ENCODE measurements at regions not wholly inside any gene's neighbourhood (a gene's known extent, or its start where the extent isn't known, plus 50 kb on each side); places are given as distances from the start of the nearest gene placed in this dataset.

DNA sequence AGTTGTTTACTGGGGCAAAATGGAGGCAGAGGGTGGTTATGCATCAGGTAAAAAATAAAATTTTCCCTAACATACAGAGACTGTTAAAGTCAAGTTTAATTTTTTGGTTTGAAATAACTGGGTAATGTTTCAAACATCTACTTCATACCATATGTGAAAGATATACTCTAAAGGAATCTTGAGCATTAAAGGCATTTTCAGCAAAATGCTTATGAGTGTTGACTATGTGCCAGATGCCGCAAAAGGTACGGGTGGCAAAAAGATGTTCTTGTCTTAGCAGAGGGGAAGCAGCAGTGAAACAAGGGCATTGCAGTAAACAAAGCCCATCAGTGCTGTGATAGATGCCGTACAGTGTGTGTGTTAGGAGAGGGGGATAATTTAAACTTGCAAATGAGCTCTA is 263.1 kb upstream of the ID2 start:
- H3K9me3 ChIP-seq (replicated peaks in 1 of 11), result no peaks in the 10 kb centered on the region
- H4K20me1 ChIP-seq, result no peaks in the 10 kb centered on the region
- H3K9ac ChIP-seq, result no peak overlapping the region
- H3K36me3 ChIP-seq, result no peaks in the 10 kb centered on the region
- no peak overlapping the region for H3K4me2 ChIP-seq
- H3K27me3 ChIP-seq, result no peaks in the 10 kb centered on the region
- H3K27ac ChIP-seq, result 0 out of 22 replicates have a peak overlapping the region, but pooled peaks of 1 of the 11 experiments have one; percentile 13
- H3K4me1 ChIP-seq, result peaks cover 0 to 20% (median 7%) of the 10 kb centered on the region in 10 experiments; a peak in 12 of 20 replicates
- no peak overlapping the region for H3K4me3 ChIP-seq
- TF ChIP-seq Cebpa-rat (IDR thresholded peaks at IDR 0.05), result no peak

DNA sequence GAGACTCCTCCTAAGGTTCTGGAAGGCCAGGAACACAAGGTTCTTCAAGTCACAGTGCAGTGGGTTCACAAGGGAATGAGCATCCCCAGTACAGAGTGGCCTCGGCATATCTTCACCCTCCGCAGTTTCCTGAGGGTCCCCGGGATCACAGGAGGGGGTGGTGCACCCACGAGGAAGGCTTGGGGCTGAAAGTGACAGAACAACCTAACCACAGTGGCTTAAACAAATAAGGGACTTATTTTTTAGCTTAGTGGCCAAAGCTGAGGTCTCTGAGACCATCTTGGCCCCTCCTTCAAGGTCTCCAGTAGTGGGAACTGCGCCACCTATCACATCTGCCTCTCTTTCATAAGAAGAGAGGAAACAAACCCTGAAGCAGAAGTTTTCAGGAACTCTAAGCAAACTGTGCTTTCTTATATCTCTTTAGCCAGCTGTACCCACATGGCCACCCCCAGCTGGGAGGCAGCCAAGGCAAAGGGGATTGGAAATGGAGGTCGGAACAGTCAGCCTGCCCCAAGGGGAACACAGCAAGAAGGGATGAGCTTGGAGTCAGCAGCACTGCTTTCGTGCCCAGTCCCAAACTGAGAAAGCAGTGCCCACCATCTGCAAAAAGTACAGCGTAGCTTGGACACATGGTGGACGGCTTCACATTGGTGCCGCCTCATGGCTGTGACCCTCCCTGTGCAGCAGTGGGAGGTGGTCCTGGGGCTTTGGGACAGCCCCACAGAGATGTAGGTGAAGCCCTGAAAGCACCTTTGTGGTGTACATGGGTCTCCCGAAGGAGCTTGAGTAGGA is 260.0 kb upstream of the ID2 start:
- Histone ChIP-seq H3K4me2 (peak overlapping the region in 7 of 11 experiments; percentile 4 to 58 (median 39); a peak in 9 of 22 replicates), H3K27ac (peak overlapping the region in 2 of 11 experiments; percentile 3 to 19; a peak in 1 of 22 replicates), H3K27me3 (no peaks in the 10 kb centered on the region), H3K36me3 (no peaks in the 10 kb centered on the region), H3K9ac (no peak overlapping the region), H3K4me1 (peaks cover 8 to 27% (median 17%) of the 10 kb centered on the region in 10 experiments; a peak in 16 of 20 replicates), H3K4me3 (no peak overlapping the region), H3K9me3 (replicated peaks in 1 of 11) (peaks cover 0 to 6% (median 0%) of the 10 kb centered on the region in 11 experiments; a peak in 2 of 22 replicates), H4K20me1 (no peaks in the 10 kb centered on the region)
- TF ChIP-seq Cebpa-rat (IDR thresholded peaks at IDR 0.05), result no peak

DNA sequence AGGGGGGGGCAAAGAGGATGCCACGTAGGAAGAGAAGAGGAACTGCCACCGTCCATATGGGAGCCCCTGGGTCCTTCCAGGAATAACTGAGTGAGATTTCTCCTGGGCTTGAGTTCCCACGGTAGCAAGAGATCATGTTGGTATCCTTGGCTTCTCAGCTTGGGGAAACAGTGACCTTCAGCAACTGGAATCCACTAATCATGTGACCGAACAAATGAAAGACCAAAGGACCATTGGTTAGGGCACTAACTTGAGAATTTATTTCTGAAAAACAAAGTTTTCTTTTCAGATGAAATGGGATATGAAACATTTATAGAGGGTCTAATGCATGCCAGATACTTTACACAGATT is 259.4 kb upstream of the ID2 start:
- peaks cover 12 to 27% (median 19%) of the 10 kb centered on the region in 10 experiments; a peak in 17 of 20 replicates for H3K4me1 ChIP-seq
- peak overlapping the region in 7 of 11 experiments; percentile 4 to 58 (median 39); a peak in 8 of 22 replicates for H3K4me2 ChIP-seq
- H4K20me1 ChIP-seq, result no peaks in the 10 kb centered on the region
- peak overlapping the region in 1 of 11 experiments; percentile 19; a peak in 1 of 22 replicates for H3K27ac ChIP-seq
- no peak for TF ChIP-seq Cebpa-rat (IDR thresholded peaks at IDR 0.05)
- no peaks in the 10 kb centered on the region for H3K36me3 ChIP-seq
- no peak overlapping the region for H3K4me3 ChIP-seq
- peaks cover 0 to 6% (median 0%) of the 10 kb centered on the region in 11 experiments; a peak in 2 of 22 replicates for H3K9me3 ChIP-seq (replicated peaks in 1 of 11)
- no peak overlapping the region for H3K9ac ChIP-seq
- no peaks in the 10 kb centered on the region for H3K27me3 ChIP-seq

DNA sequence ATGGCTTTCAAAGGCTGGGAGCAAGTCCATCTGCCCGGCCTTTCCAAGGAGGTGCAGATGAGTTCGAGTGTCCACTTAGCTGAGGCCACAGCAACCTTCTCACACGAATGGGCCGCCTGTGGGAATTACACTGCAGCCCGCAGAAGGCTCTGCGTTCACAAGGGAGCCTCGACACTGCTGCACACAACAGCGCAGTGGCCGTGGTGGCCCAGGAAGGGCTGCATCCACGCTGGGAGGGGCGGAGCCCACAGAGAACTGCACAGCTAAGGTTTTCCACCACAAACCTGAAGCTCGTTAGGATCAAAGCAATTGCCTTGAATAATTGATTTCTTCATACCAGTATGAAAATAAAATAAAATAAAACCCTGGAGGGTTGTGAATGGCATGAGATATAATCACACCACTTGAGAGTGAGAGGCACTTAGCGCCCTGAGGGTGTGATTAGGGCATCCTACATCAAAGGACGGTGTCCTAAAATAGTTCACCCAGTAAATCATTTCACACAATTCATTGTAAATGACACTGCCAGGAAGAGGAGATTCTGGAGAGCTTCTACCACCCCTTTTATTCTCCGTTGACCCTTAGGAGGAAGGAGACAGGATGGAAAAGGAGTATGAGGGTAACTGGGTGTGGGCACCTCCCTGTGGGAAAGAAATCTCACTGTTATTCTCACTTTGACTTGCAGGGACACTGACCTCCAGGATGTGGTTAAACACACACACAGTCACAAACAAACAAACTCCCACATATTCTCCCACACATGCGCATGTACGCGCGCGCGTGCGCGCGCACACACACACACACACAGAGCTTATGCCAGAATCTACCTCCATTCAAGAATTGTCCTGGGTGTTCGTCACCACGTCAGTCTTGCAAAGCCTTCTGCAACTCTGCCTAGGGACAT is 256.6 kb upstream of the ID2 start:
- Histone ChIP-seq H3K27ac (no peak overlapping the region), H3K4me3 (no peak overlapping the region), H3K9me3 (replicated peaks in 1 of 11) (peaks cover 0 to 6% (median 0%) of the 10 kb centered on the region in 11 experiments; a peak in 2 of 22 replicates), H3K4me2 (peak overlapping the region in 8 of 11 experiments; percentile 0 to 26 (median 14); a peak in 6 of 22 replicates), H4K20me1 (no peaks in the 10 kb centered on the region), H3K27me3 (no peaks in the 10 kb centered on the region), H3K4me1 (peaks cover 12 to 35% (median 19%) of the 10 kb centered on the region in 10 experiments; a peak in 17 of 20 replicates), H3K9ac (no peak overlapping the region), H3K36me3 (no peaks in the 10 kb centered on the region)
- no peak for TF ChIP-seq Cebpa-rat (IDR thresholded peaks at IDR 0.05)

DNA sequence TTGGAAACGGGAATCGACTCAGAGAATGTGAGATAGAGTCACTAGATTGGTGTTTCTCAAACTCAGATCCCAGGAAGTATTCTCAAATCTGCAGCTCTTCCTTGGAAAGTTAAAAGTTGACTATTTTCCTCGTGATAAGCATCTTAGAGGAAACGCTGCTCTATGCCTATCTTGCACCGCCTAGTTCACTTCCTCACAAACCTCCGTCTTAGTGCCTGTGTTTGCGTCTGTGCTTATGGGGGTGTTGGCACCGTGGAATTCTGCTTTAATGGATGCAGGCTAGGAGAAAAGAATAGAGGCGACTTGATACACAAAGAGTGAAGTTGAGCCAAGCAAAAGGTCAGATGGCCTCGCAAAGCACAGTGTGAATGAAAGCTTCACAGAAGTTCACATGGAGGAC is 255.3 kb upstream of the ID2 start:
- Histone ChIP-seq H3K4me3 (no peak overlapping the region), H3K36me3 (no peaks in the 10 kb centered on the region), H4K20me1 (no peaks in the 10 kb centered on the region), H3K9ac (no peak overlapping the region), H3K9me3 (replicated peaks in 1 of 11) (peaks cover 0 to 6% (median 0%) of the 10 kb centered on the region in 11 experiments; a peak in 2 of 22 replicates), H3K27me3 (no peaks in the 10 kb centered on the region), H3K27ac (no peak overlapping the region; a peak in 1 of 22 replicates), H3K4me1 (peaks cover 12 to 34% (median 19%) of the 10 kb centered on the region in 10 experiments; a peak in 17 of 20 replicates), H3K4me2 (no peak overlapping the region)
- no peak for TF ChIP-seq Cebpa-rat (IDR thresholded peaks at IDR 0.05)

DNA sequence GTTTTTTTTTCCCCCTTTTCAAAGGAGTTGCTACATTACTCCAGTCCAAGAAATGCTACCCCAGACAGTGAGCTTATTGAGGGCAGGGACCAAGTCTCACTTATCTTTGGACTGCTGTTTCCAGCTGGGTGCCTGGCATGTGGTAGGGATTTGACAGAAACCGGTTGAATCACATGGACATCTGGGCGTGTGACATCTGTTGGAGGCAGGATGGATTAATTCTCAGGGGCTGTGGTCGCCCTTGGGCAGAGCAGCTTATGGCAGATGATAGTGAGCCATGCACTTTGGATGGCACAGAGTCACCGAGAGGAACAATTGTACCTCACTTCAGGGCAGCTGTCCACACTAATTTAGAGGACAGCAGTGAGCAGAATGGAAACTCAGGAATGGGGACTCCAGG is 254.6 kb upstream of the ID2 start:
- H3K4me3 ChIP-seq, result no peak overlapping the region
- no peaks in the 10 kb centered on the region for H4K20me1 ChIP-seq
- H3K36me3 ChIP-seq, result no peaks in the 10 kb centered on the region
- peaks cover 11 to 28% (median 16%) of the 10 kb centered on the region in 10 experiments; a peak in 17 of 20 replicates for H3K4me1 ChIP-seq
- peak overlapping the region in 1 of 11 experiments; percentile 1; a peak in 2 of 22 replicates for H3K27ac ChIP-seq
- H3K27me3 ChIP-seq, result no peaks in the 10 kb centered on the region
- no peak overlapping the region for H3K9ac ChIP-seq
- no peak for TF ChIP-seq Cebpa-rat (IDR thresholded peaks at IDR 0.05)
- peak overlapping the region in 3 of 11 experiments; percentile 2 to 38 (median 35); a peak in 4 of 22 replicates for H3K4me2 ChIP-seq
- H3K9me3 ChIP-seq (replicated peaks in 1 of 11), result peaks cover 0 to 6% (median 0%) of the 10 kb centered on the region in 11 experiments; a peak in 2 of 22 replicates

DNA sequence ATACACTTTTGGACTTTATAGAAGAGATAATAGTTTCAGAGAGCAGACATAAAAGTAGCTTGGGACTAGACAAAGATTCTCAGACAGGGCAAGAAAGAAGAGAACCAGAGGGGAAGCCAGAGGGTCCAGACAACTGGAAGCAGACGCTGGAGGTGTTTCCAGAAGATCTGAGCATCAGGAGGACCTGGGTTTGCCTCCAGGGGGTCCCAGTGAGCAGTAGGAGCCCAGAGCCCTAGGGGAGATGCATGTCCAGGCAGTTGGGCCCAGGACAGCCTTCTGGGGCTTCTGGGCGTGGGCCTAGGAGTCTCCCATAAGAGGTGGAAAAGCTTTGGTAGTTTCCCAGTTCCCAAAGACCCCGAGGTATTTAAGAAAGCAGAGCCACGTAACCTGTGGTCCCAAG is 251.2 kb upstream of the ID2 start:
- H3K27me3 ChIP-seq, result no peaks in the 10 kb centered on the region

DNA sequence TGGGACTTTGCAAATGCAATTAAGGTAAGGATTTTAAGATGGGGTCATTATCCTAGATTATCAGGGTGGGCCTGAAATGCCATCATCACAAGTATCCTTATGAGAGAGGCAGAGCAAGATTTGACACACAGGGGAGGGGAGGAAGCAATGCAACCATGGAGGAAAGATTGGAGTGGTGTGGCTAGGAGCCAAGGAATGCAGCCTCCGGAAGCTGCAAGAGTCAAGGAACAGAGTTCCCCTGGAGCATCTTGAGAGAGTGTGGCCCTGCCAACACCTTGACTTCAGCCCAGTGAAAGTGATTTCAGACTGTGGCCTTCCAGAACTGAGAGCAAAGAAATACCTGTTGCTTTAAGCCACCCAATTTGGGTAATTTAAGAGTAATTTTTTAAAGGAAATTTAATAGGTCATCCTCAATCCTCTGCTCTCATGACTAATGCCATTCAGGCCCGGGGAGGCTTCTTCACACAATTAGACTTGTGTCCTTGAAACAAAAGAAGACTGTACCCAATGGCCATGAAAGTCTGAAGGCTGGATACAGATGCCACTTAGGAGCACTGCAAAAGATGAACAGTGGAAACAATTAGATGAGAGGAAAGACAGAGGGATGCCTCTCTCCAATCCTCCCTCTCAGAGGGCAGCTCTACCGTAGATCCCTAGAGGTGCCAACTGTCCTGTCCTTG is 250.3 kb upstream of the ID2 start:
- no peak overlapping the region for H3K4me2 ChIP-seq
- H3K4me1 ChIP-seq, result peaks cover 8 to 39% (median 28%) of the 10 kb centered on the region in 10 experiments; a peak in 19 of 20 replicates
- no peaks in the 10 kb centered on the region; a peak in 1 of 22 replicates for H3K9me3 ChIP-seq (replicated peaks in 1 of 11)
- no peaks in the 10 kb centered on the region for H3K27me3 ChIP-seq
- H3K36me3 ChIP-seq, result no peaks in the 10 kb centered on the region
- no peak for TF ChIP-seq Cebpa-rat (IDR thresholded peaks at IDR 0.05)
- H3K4me3 ChIP-seq, result no peak overlapping the region
- 0 out of 22 replicates have a peak overlapping the region, but pooled peaks of 1 of the 11 experiments have one; percentile 16 for H3K27ac ChIP-seq
- no peaks in the 10 kb centered on the region for H4K20me1 ChIP-seq
- H3K9ac ChIP-seq, result no peak overlapping the region

More for the DNA sequence above, 251.2 kb upstream of the ID2 start:
- Histone ChIP-seq H3K9ac (no peak overlapping the region), H3K4me3 (no peak overlapping the region), H3K36me3 (no peaks in the 10 kb centered on the region), H3K27ac (peak overlapping the region in 2 of 11 experiments; percentile 1 to 43; a peak in 2 of 22 replicates), H3K4me2 (no peak overlapping the region), H4K20me1 (no peaks in the 10 kb centered on the region), H3K4me1 (peaks cover 8 to 30% (median 21%) of the 10 kb centered on the region in 10 experiments; a peak in 19 of 20 replicates), H3K9me3 (replicated peaks in 1 of 11) (no peaks in the 10 kb centered on the region; a peak in 1 of 22 replicates)
- no peak for TF ChIP-seq Cebpa-rat (IDR thresholded peaks at IDR 0.05)

Measured in BLaER1 treated with 17β-estradiol and CSF1 and Interleukin-3, amounts not matched to agents 10 nM and 100 nM (cell line).